Neutrophil (primary cell): ENCODE measurements at regions not wholly inside any gene's neighbourhood (a gene's known extent, or its start where the extent isn't known, plus 50 kb on each side); places are given as distances from the start of the nearest gene placed in this dataset.

ENCODE experiments used
- H3K27ac ChIP-seq: fragments of 200-600 bp; sonication (generic); 2 replicates; pipeline ENCODE4 v1.5.1; 2016; ENCODE audit warnings: mild to moderate bottlenecking, moderate library complexity
- H3K27me3 ChIP-seq: fragments of 200-600 bp; sonication (generic); 2 replicates; pipeline ENCODE4 v1.6.0; 2016; ENCODE audit warnings: mild to moderate bottlenecking
- H3K36me3 ChIP-seq: fragments of 200-600 bp; sonication (generic); 2 replicates; pipeline ENCODE4 v1.5.1; 2017
- H3K4me1 ChIP-seq, 2 experiments: fragments of 200-600 bp in 1 of 2; sonication (generic) in 1 of 2; 1 replicate in 1 of 2; 2 replicates in 1 of 2; pipeline versions ENCODE4 v1.5.1 to v1.6.1; 2013 to 2016; ENCODE audit warnings: low read depth in 1 of 2, low read length in 1 of 2, mild to moderate bottlenecking in 1 of 2, moderate library complexity in 1 of 2; ENCODE audit not compliant: control insufficient read depth in 1 of 2, insufficient read depth in 1 of 2
- H3K4me3 ChIP-seq, 2 experiments: fragments of 200-600 bp in 1 of 2; sonication (generic) in 1 of 2; 1 replicate in 1 of 2; 2 replicates in 1 of 2; pipeline ENCODE4 v1.5.1; 2013 to 2016; ENCODE audit warnings: low read depth in 1 of 2, low read length in 1 of 2, mild to moderate bottlenecking in 1 of 2, moderate library complexity in 1 of 2
- H3K9me3 ChIP-seq: fragments of 200-600 bp; sonication (generic); 2 replicates; pipeline ENCODE4 v1.5.1; 2016
- TF ChIP-seq, protein P1 (sequence below): fragments of 200-600 bp; sonication (generic); IDR thresholded peaks from 2 replicates; pipeline ENCODE4 v1.5.1; 2016; ENCODE audit warnings: antibody characterized with exemption

DNA sequence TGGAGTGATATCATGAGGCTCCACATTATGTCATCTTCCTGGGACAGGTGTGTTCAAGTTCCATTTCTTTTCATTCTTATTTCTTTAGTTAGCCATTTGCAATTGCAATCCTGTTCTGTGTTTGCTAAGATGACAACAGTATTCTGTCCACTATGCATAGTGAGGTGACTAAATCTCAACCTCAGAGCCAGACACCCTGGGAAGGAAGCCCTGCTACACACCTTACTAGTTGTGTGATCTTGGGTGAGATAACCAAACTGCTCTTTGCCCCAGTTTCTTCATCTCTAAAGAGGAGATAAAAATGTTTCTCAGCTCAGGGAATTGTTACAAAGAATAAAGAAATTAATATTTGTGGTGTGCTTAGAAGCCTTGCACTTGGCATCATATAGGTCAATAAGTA, 215.1 kb upstream of the RPS23 start:
- Histone ChIP-seq H3K4me1 (no peaks in the 10 kb centered on the region), H3K9me3 (no peaks in the 10 kb centered on the region), H3K4me3 (no peak overlapping the region), H3K27me3 (no peaks in the 10 kb centered on the region), H3K27ac (no peak overlapping the region), H3K36me3 (no peaks in the 10 kb centered on the region)
- TF ChIP-seq, protein P1, sequence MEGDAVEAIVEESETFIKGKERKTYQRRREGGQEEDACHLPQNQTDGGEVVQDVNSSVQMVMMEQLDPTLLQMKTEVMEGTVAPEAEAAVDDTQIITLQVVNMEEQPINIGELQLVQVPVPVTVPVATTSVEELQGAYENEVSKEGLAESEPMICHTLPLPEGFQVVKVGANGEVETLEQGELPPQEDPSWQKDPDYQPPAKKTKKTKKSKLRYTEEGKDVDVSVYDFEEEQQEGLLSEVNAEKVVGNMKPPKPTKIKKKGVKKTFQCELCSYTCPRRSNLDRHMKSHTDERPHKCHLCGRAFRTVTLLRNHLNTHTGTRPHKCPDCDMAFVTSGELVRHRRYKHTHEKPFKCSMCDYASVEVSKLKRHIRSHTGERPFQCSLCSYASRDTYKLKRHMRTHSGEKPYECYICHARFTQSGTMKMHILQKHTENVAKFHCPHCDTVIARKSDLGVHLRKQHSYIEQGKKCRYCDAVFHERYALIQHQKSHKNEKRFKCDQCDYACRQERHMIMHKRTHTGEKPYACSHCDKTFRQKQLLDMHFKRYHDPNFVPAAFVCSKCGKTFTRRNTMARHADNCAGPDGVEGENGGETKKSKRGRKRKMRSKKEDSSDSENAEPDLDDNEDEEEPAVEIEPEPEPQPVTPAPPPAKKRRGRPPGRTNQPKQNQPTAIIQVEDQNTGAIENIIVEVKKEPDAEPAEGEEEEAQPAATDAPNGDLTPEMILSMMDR: no peak

DNA sequence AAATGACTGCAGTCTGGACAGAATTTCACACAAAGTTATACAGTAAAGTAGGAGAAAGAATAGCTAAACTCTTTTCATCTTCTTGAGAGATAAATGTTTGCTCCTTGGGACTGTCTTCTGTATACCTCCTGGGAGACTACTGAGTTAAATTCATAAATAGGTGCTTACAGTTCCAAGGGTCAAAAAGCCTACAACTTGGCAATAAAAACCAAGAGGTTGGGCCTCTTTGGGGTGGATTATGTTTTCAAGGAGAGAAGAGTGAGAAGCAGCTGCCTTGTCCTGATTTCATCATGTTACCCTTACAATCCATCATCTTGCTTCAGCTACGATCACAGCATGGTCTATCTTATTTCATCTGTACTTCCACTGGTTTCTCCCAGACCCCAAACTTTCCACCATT, 213.2 kb upstream of the RPS23 start:
- no peak overlapping the region for H3K4me3 ChIP-seq
- TF ChIP-seq, protein P1: no peak
- no peaks in the 10 kb centered on the region for H3K9me3 ChIP-seq
- H3K27me3 ChIP-seq: no peaks in the 10 kb centered on the region
- no peaks in the 10 kb centered on the region for H3K4me1 ChIP-seq
- H3K36me3 ChIP-seq: no peaks in the 10 kb centered on the region
- no peak overlapping the region for H3K27ac ChIP-seq

DNA sequence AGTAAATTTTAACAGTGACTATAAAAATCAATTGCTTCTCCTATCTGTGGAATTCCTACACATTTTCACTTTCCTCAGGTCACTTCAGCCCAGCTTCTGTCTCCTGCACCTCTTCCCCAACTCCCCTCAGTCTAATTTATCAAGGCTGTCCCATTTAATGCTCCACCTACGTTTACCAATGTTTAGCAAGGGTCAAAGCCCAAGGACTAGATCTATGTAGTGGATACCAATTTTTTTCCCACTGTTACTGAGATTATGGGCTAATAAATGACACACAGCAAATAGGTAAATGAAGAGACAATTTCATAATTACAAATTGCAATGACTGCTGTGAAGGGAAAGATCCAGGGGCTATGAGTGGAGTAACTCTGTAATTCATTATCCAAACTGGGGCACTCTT, 211.5 kb upstream of the RPS23 start:
- Histone ChIP-seq H3K4me3 (no peak overlapping the region), H3K27ac (no peak overlapping the region), H3K27me3 (no peaks in the 10 kb centered on the region), H3K9me3 (no peaks in the 10 kb centered on the region), H3K4me1 (no peaks in the 10 kb centered on the region), H3K36me3 (no peaks in the 10 kb centered on the region)
- TF ChIP-seq, protein P1: no peak

DNA sequence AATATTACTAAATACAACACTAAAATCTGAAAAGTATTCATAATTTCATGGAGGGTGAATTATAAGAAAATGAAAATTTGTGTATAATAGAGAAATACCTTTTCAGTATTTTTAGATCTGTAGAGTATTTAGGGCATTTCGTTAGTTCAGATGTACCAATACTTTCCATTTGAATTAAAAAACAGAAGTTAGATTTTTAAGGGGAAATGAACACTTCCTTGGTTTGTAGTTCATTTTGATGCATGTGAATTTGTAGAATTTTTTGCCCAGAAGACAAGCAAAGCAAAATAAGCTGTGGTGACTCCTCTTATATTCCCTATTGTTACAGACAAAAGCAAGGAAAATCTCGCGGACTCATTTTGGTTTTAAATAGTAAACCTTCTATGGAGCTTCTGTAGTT, 209.0 kb upstream of the RPS23 start:
- TF ChIP-seq, protein P1: no peak
- Histone ChIP-seq H3K27ac (no peak overlapping the region), H3K27me3 (no peaks in the 10 kb centered on the region), H3K4me3 (no peak overlapping the region), H3K9me3 (no peaks in the 10 kb centered on the region), H3K36me3 (no peaks in the 10 kb centered on the region), H3K4me1 (no peaks in the 10 kb centered on the region)

DNA sequence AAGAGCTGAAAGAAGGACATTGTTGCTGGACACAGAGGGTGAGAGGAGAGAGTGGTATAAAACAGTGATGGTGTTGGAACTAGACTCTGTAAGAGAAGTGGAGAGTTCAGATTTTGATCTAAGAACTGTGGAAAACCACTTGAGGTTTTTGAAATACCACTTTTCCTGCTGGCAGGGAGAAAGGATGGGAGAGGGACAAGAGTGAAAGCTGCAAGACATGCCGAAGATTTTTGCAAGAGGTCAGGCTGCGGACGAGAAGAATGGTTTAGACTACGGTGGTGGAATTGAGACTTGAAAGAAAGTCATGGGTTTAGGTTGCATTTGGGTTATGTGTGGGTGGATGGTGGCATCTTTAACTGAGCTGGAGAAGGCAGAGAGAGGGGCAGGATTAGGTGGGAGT, 202.2 kb upstream of the RPS23 start:
- TF ChIP-seq, protein P1: no peak
- Histone ChIP-seq H3K9me3 (no peaks in the 10 kb centered on the region), H3K4me3 (no peak overlapping the region), H3K4me1 (no peaks in the 10 kb centered on the region), H3K27me3 (no peaks in the 10 kb centered on the region), H3K36me3 (no peaks in the 10 kb centered on the region), H3K27ac (no peak overlapping the region)

DNA sequence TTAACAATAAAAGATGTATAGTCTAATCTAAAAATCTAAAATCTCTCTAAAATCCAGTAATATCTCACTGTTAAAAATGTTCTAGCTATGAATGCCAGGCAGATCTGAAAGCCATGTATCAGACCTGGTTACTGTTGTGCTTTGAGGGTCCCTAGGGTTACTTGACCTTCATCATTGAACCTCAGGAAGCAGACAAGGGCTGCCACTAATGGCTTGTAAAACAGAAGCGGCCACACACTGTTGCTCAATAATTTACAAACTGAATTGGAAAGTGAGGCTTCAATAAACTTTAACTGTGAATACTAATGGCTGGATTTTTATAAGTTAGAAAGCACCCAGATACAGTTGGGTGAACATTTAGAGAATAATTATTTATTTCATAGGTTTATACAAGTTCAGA, 198.0 kb upstream of the RPS23 start:
- Histone ChIP-seq H3K4me1 (no peaks in the 10 kb centered on the region), H3K36me3 (no peaks in the 10 kb centered on the region), H3K27ac (no peak overlapping the region), H3K9me3 (no peaks in the 10 kb centered on the region), H3K27me3 (no peaks in the 10 kb centered on the region), H3K4me3 (no peak overlapping the region)
- TF ChIP-seq, protein P1: no peak
